C4-2B (cell line): ENCODE measurements at regions not wholly inside any gene's neighbourhood (a gene's known extent, or its start where the extent isn't known, plus 50 kb on each side); places are given as distances from the start of the nearest gene placed in this dataset.

ENCODE experiments used
- H3K27ac ChIP-seq: fragments of 450-650 bp; 2 replicates; pipeline ENCODE4 v1.5.1; 2017
- CTCF ChIP-seq: fragments of 450-650 bp; conservative IDR thresholded peaks from 2 replicates; pipeline ENCODE4 v1.5.1; 2017; ENCODE audit warnings: mild to moderate bottlenecking
- ZFX ChIP-seq: fragments of 450-650 bp; IDR thresholded peaks from 2 replicates; pipeline ENCODE4 v1.6.1; 2017

GRCh38 chr20:52921340-52921739 lies 50.8 kb upstream of the TSHZ2 start:
- TF ChIP-seq CTCF (no peak), ZFX (no peak)
- H3K27ac ChIP-seq, result no peak overlapping the region

- H3K27ac ChIP-seq, result no peak overlapping the region
- no peak for TF ChIP-seq CTCF
- no peak for TF ChIP-seq ZFX
Measured at GRCh38 chr20:52918311-52918710, 53.8 kb upstream of the TSHZ2 start.

GRCh38 chr20:52915564-52915963 lies 56.6 kb upstream of the TSHZ2 start:
- TF ChIP-seq CTCF (no peak), ZFX (no peak)
- H3K27ac ChIP-seq, result no peak overlapping the region

GRCh38 chr20:52914870-52915269 lies 57.3 kb upstream of the TSHZ2 start:
- TF ChIP-seq CTCF, result no peak
- no peak for TF ChIP-seq ZFX
- H3K27ac ChIP-seq, result peak overlapping the region; percentile 56; the same call in 1 of the 2 replicates

- peak overlapping the region; percentile 56 for H3K27ac ChIP-seq
- TF ChIP-seq CTCF (no peak), ZFX (no peak)
Measured at GRCh38 chr20:52913650-52914387, 58.3 kb upstream of the TSHZ2 start.

- no peak for TF ChIP-seq CTCF
- no peak for TF ChIP-seq ZFX
- no peak overlapping the region for H3K27ac ChIP-seq
Measured at GRCh38 chr20:52905241-52905994, 66.7 kb upstream of the TSHZ2 start.

- TF ChIP-seq CTCF (no peak), ZFX (no peak)
- H3K27ac ChIP-seq, result no peak overlapping the region
Measured at GRCh38 chr20:52904837-52905236, 67.3 kb upstream of the TSHZ2 start.
